ENCODE measurements at regions not wholly inside any gene's neighbourhood (a gene's known extent, or its start where the extent isn't known, plus 50 kb on each side); places are given as distances from the start of the nearest gene placed in this dataset.
"Not testable (repeated sequence)": the region's sequence is repeated elsewhere in the genome, so short reads cannot be mapped to it uniquely, and the experiment has no call there.

DNA sequence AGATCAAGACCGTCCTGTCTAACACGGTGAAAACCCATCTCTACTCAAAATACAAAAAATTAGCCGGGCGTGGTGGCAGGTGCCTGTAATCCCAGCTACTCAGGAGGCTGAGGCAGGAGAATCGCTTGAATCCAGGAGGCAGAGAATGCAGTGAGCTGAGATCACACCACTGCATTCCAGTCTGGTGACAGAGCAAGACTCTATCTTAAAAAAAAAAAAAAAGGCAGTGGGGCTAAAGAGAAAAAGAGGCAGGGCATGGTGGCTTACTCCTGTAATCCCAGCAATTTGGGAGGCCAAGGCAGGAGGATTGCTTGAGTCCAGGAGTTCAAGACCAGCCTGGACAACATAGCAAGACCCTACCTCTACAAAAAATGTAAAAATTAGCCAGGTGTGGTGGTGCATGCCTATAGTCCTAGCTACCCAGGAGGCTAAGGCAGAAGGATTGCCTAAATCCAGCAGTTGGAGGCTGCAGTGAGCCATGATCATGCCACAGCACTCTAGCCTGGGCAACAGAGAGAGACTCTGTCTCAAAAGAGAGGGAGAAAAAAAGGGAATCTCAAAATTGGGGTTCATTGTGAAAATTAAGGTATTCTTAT, 106.4 kb downstream of the SKIDA1 start:
- not testable (repeated sequence) for H3K4ac ChIP-seq (replicated peaks; ENCODE audit: insufficient read length, low read depth, low read length); H2BK20ac ChIP-seq (ENCODE audit: low read length); H3K27me3 ChIP-seq (replicated peaks in 1 of 4; ENCODE audit: control insufficient read depth in 3 of 4, extremely low read depth in 1 of 4, insufficient read depth in 3 of 4, low read length in 3 of 4); H3K4me2 ChIP-seq (ENCODE audit: insufficient read depth in 1 of 2, low read depth in 2 of 2, low read length in 2 of 2); FAIRE-seq; H2BK15ac ChIP-seq (ENCODE audit: low read length); H3K9me3 ChIP-seq (ENCODE audit: insufficient read depth in 2 of 2, low read depth in 1 of 2, low read length in 1 of 2); DNase-seq (ENCODE audit: low read depth in 1 of 2, low spot score in 2 of 2); H3K56ac ChIP-seq (replicated peaks; ENCODE audit: insufficient read length, low read depth, low read length); H4K91ac ChIP-seq (replicated peaks; ENCODE audit: insufficient read length, low read length); H3K18ac ChIP-seq (ENCODE audit: extremely low read depth, low read length); H4K20me1 ChIP-seq (replicated peaks in 1 of 2; ENCODE audit: control insufficient read depth in 1 of 2, insufficient read depth in 2 of 2, low read length in 2 of 2); H4K5ac ChIP-seq (ENCODE audit: insufficient read length, low read depth, low read length); H3K36me3 ChIP-seq (ENCODE audit: control insufficient read depth in 2 of 4, insufficient read depth in 4 of 4, low read length in 3 of 4); H2AFZ ChIP-seq (ENCODE audit: low read length); H3K79me2 ChIP-seq (ENCODE audit: control insufficient read depth in 1 of 2, insufficient read depth in 2 of 2, low read length in 2 of 2); H3K79me1 ChIP-seq (ENCODE audit: low read depth, low read length); H3K27ac ChIP-seq (ENCODE audit: low read depth, low read length); H3K9ac ChIP-seq (replicated peaks in 1 of 4; ENCODE audit: extremely low read depth in 1 of 4, low read depth in 3 of 4, low read length in 3 of 4); H2AK5ac ChIP-seq (ENCODE audit: low read depth, low read length); H3K23me2 ChIP-seq (ENCODE audit: low read depth, low read length); H3K14ac ChIP-seq (ENCODE audit: insufficient read length); H2BK120ac ChIP-seq (replicated peaks; ENCODE audit: low read depth, low read length); H3K23ac ChIP-seq (ENCODE audit: insufficient read length); H4K8ac ChIP-seq (ENCODE audit: extremely low read depth, insufficient read depth, low read length); H3K4me3 ChIP-seq (ENCODE audit: extremely low read depth in 1 of 4, insufficient read depth in 2 of 4, low read depth in 3 of 4, low read length in 4 of 4)
- Histone ChIP-seq H2BK12ac (ENCODE audit: low read depth, low read length) (peak overlapping the region; percentile 80; the same call in 1 of the 2 replicates), H2BK5ac (ENCODE audit: low read depth, low read length) (0 out of 2 replicates have a peak overlapping the region, but pooled peaks have one; percentile 55), H3K4me1 (replicated peaks in 1 of 4; ENCODE audit: control insufficient read depth in 3 of 4, insufficient read depth in 4 of 4, low read length in 3 of 4) (peaks cover 0 to 11% (median 2%) of the 10 kb centered on the region in 4 experiments; a peak in 3 of 7 replicates)
- TF ChIP-seq KDM1A (IDR thresholded peaks at IDR 0.05; ENCODE audit: borderline replicate concordance, low read length), result peak; percentile 45; the same call in 1 of the 2 replicates
- POLR2A ChIA-PET (ENCODE audit: partially characterized antibody), result interaction anchor here (1.0 kb wide), 1 partner anchor 9 kb away, joined by 3 read pairs; no protein-coding TSS in a partner anchor
- WGBS, 2 experiments (ENCODE audit: extremely low coverage in 1 of 2, insufficient coverage in 1 of 2, insufficient read length in 1 of 2, insufficient replicate concordance in 2 of 2, low coverage in 1 of 2, low lambda C conversion rate in 2 of 2, missing lambda C conversion rate in 1 of 2), result 92% methylated on average over 5 of the region's 5 CpGs; no CpG with 5 or more reads in 1 of the 2 experiments
- CTCF ChIA-PET (ENCODE audit: partially characterized antibody), result interaction anchor here (0.6 to 3.2 kb wide), 4 partner anchors 11 to 209 kb away, joined by 3 to 11 read pairs (median 4); no protein-coding TSS in a partner anchor
